ENCODE measurements at regions not wholly inside any gene's neighbourhood (a gene's known extent, or its start where the extent isn't known, plus 50 kb on each side); places are given as distances from the start of the nearest gene placed in this dataset.

DNA sequence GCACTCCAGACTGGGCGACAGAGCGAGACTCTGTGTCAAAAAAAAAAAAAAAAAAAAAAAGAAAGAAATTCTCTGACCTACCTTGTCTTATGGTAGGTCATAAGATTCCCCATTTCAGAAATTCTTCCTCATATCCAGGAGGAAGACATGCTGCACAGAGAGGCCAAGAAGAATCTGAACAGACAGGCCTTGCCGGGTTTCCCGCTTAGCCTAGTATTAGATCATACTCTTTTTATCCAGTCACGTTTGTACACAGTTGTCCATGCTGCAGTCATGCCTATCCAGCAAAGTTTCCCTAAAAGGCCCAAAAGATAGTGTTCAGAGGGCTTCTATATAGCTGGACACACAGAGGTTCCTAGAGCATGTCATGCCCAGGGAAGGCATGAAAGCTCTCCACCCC, 93.6 kb upstream of the CHODL start:
- Histone ChIP-seq H3K4ac (replicated peaks; ENCODE audit: insufficient read length, low read depth, low read length) (no peak overlapping the region), H3K4me1 (replicated peaks in 1 of 4; ENCODE audit: control insufficient read depth in 3 of 4, insufficient read depth in 4 of 4, low read length in 3 of 4) (peaks cover 0 to 3% (median under 1%) of the 10 kb centered on the region in 4 experiments; a peak in 2 of 7 replicates), H3K4me3 (ENCODE audit: extremely low read depth in 1 of 4, insufficient read depth in 2 of 4, low read depth in 3 of 4, low read length in 4 of 4) (no peak overlapping the region), H4K5ac (ENCODE audit: insufficient read length, low read depth, low read length) (no peak overlapping the region), H3K23ac (ENCODE audit: insufficient read length) (no peak overlapping the region), H3K9me3 (ENCODE audit: insufficient read depth in 2 of 2, low read depth in 1 of 2, low read length in 1 of 2) (no peaks in the 10 kb centered on the region), H4K91ac (replicated peaks; ENCODE audit: insufficient read length, low read length) (no peak overlapping the region), H3K27ac (ENCODE audit: low read depth, low read length) (no peak overlapping the region), H3K18ac (ENCODE audit: extremely low read depth, low read length) (no peak overlapping the region), H3K23me2 (ENCODE audit: low read depth, low read length) (no peaks in the 10 kb centered on the region; the same call in 1 of the 2 replicates), H2BK120ac (replicated peaks; ENCODE audit: low read depth, low read length) (no peak overlapping the region), H2BK5ac (ENCODE audit: low read depth, low read length) (no peak overlapping the region), H2AK5ac (ENCODE audit: low read depth, low read length) (no peak overlapping the region), H3K56ac (replicated peaks; ENCODE audit: insufficient read length, low read depth, low read length) (no peak overlapping the region), H4K20me1 (replicated peaks in 1 of 2; ENCODE audit: control insufficient read depth in 1 of 2, insufficient read depth in 2 of 2, low read length in 2 of 2) (no peaks in the 10 kb centered on the region), H4K8ac (ENCODE audit: extremely low read depth, insufficient read depth, low read length) (no peak overlapping the region), H3K4me2 (ENCODE audit: insufficient read depth in 1 of 2, low read depth in 2 of 2, low read length in 2 of 2) (no peak overlapping the region), H2BK20ac (ENCODE audit: low read length) (no peak overlapping the region), H3K27me3 (replicated peaks in 1 of 4; ENCODE audit: control insufficient read depth in 3 of 4, extremely low read depth in 1 of 4, insufficient read depth in 3 of 4, low read length in 3 of 4) (no peaks in the 10 kb centered on the region), H2BK12ac (ENCODE audit: low read depth, low read length) (no peak overlapping the region), H2AFZ (ENCODE audit: low read length) (no peak overlapping the region), H3K79me1 (ENCODE audit: low read depth, low read length) (no peaks in the 10 kb centered on the region), H3K36me3 (ENCODE audit: control insufficient read depth in 2 of 4, insufficient read depth in 4 of 4, low read length in 3 of 4) (no peaks in the 10 kb centered on the region), H2BK15ac (ENCODE audit: low read length) (no peak overlapping the region), H3K9ac (replicated peaks in 1 of 4; ENCODE audit: extremely low read depth in 1 of 4, low read depth in 3 of 4, low read length in 3 of 4) (no peak overlapping the region), H3K14ac (ENCODE audit: insufficient read length) (no peak overlapping the region), H3K79me2 (ENCODE audit: control insufficient read depth in 1 of 2, insufficient read depth in 2 of 2, low read length in 2 of 2) (no peaks in the 10 kb centered on the region)
- ChIA-PET CTCF (ENCODE audit: partially characterized antibody) (no interaction called here), POLR2A (ENCODE audit: partially characterized antibody) (no interaction called here)
- FAIRE-seq: no peak
- no peak for DNase-seq (ENCODE audit: low read depth in 1 of 2, low spot score in 2 of 2)
- 97% methylated on average over 5 of the region's 5 CpGs; no CpG with 5 or more reads in 1 of the 2 experiments for WGBS, 2 experiments (ENCODE audit: extremely low coverage in 1 of 2, insufficient coverage in 1 of 2, insufficient read length in 1 of 2, insufficient replicate concordance in 2 of 2, low coverage in 1 of 2, low lambda C conversion rate in 2 of 2, missing lambda C conversion rate in 1 of 2)
- TF ChIP-seq JUND (IDR thresholded peaks at IDR 0.05; ENCODE audit: low read length): no peak
